Ectodermal cell (in vitro differentiated cells): ENCODE measurements at regions not wholly inside any gene's neighbourhood (a gene's known extent, or its start where the extent isn't known, plus 50 kb on each side); places are given as distances from the start of the nearest gene placed in this dataset.

Source experiments
- H3K27ac ChIP-seq: 2 replicates; pipeline ENCODE4 v1.7.0; 2013; ENCODE audit warnings: mild to moderate bottlenecking, low read depth, low read length; ENCODE audit not compliant: insufficient read depth, poor library complexity, severe bottlenecking
- H3K27me3 ChIP-seq: 2 replicates; pipeline ENCODE4 v1.7.0; 2013; ENCODE audit warnings: mild to moderate bottlenecking, low read length; ENCODE audit not compliant: insufficient read depth, control insufficient read depth, poor library complexity, severe bottlenecking
- H3K36me3 ChIP-seq: one replicate; pipeline ENCODE4 v1.7.0; 2013; ENCODE audit warnings: low read length; ENCODE audit not compliant: control insufficient read depth, insufficient read depth
- H3K4me1 ChIP-seq: one replicate; pipeline ENCODE4 v1.7.0; 2013; ENCODE audit warnings: low read length; ENCODE audit not compliant: control insufficient read depth, insufficient read depth
- H3K4me3 ChIP-seq: 2 replicates; pipeline ENCODE4 v1.7.0; 2013; ENCODE audit warnings: low read depth, low read length, control low read depth; ENCODE audit not compliant: insufficient read depth
- H3K9me3 ChIP-seq: 2 replicates; pipeline ENCODE4 v1.7.0; 2013; ENCODE audit warnings: mild to moderate bottlenecking, low read length, moderate library complexity; ENCODE audit not compliant: control insufficient read depth
- WGBS, 2 experiments: methylation state at CpG; one replicate each; pipeline ENCODE4 v1.1.7; 2013; ENCODE audit warnings: missing lambda C conversion rate in 2 of 2; 5-methylcytosine and 5-hydroxymethylcytosine counted together

DNA sequence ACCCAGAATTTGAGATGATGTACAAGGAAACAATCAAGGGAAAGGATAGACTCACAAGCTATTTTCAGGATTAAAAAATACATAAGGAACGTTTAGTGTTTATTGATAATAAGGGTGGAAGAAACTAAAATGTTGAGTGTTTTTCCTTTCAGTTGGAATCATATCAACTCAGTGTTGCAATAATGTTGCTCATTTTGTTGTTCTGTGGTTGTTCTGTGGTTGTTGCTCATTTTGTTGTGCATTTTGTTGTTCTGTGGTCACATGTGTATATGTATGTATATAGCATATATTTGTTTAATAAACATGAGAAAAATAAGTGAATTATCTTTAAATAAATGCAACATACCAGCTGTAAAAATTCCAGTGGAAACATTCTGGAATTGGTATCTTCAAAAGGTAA, 262.4 kb upstream of the SPRY2 start:
- peaks cover 10% of the 10 kb centered on the region for H3K4me1 ChIP-seq
- no peak overlapping the region for H3K4me3 ChIP-seq
- H3K27ac ChIP-seq: no peak overlapping the region
- H3K9me3 ChIP-seq: no peaks in the 10 kb centered on the region
- H3K36me3 ChIP-seq: no peaks in the 10 kb centered on the region
- 83 to 87% methylated on average over 1 of the region's 1 CpG for WGBS, 2 experiments
- H3K27me3 ChIP-seq: no peaks in the 10 kb centered on the region

DNA sequence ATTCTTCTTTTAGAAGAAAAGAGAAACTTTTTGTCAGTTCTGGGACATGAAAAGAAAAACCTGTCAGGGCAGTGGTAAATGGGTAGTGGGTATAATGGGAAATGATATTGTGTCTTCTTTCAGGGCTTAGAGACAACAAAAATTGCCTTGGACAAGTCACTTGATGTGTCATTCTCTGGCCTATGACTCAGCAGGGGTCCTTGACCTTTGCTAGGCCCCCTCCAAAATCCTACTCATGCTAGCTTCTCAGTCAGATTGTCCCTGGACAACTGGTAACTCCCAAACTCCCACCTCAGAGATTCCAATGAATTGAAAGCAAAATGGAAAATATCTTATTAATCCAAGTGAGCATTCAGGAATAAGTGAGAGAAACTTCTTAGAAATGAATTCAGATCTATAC, 258.8 kb upstream of the SPRY2 start:
- Histone ChIP-seq H3K4me1 (peaks cover 10% of the 10 kb centered on the region), H3K9me3 (no peaks in the 10 kb centered on the region), H3K36me3 (no peaks in the 10 kb centered on the region), H3K27ac (no peak overlapping the region), H3K27me3 (no peaks in the 10 kb centered on the region), H3K4me3 (no peak overlapping the region)

DNA sequence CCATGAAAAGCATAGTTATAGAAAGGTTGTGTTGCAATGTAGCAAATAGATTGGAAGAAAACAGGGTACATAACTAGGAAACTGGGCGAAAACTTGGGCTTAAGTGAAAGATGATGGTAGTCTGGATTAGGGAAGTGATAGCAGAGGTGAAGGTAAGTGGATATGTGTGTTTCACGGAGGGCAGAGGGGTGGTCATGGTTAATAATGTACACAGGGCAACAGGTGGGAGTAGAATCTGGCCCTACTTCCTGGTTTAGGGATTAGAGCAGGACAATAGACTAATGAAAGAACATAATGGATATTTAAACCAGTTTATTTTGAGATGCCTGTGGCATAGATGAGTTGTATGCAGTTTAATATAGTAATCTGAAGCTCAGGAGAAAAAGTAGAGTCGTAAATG, 257.3 kb upstream of the SPRY2 start:
- H3K4me1 ChIP-seq: peaks cover 10% of the 10 kb centered on the region
- H3K27me3 ChIP-seq: no peaks in the 10 kb centered on the region
- no peak overlapping the region for H3K4me3 ChIP-seq
- no peak overlapping the region for H3K27ac ChIP-seq
- H3K9me3 ChIP-seq: no peaks in the 10 kb centered on the region
- H3K36me3 ChIP-seq: no peaks in the 10 kb centered on the region
- 95% methylated on average over 3 of the region's 3 CpGs for WGBS, 2 experiments

DNA sequence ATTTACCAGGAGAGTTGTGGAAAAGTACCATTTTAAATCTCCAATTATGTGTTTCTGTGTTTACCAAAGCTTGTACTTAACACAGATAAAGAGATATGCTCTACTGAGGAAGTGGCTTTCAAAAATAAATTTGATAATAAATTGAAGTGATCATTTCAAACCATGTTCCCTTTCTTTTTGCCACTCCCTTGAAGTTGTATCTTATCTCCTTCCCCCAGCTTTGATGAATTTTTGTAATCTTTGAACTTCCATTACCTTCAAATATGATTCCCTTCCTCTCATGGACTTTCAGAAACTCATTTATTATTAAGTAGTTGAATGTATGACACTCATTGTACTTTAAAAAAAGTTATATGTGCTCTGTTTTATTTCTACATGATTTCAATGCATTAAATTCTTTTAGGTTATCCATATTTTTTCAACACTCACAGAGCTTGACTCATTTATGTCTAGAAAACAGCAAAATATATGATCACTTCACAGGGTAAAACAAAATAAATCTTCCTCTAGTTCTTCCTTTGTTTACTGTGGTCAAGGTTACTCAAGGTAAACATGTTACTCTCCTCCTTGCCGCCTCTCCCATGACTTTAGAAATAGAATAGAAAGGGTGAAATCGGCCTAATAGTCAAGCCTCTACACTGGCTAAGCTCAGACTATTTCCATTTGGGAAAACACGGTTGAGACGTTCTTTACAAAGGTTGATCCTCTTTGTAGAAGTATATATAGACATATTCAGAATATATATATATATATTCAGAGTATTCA, 251.2 kb upstream of the SPRY2 start:
- Histone ChIP-seq H3K9me3 (no peaks in the 10 kb centered on the region), H3K36me3 (no peaks in the 10 kb centered on the region), H3K27ac (no peak overlapping the region), H3K27me3 (no peaks in the 10 kb centered on the region), H3K4me1 (no peaks in the 10 kb centered on the region), H3K4me3 (no peak overlapping the region)
- 93 to 94% methylated on average over 2 of the region's 4 CpGs for WGBS, 2 experiments

DNA sequence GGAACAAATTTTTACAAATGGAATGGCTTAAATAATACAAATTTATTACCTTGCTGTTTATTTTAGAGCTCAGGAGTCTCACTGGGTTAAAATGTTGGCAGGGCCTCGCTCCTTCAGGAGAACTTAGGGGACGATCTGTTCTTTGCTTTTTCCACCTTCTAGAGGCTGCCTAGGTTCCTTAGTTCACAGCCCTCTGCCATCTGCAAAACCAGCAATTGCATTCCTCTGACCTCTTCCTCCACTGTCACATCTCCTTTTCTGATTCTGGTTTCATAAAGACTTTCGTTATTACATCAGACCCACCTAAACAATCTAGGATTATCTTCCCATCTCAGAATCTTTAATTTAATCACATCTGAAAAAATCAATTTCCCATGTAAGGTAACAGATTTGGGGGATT, 249.6 kb upstream of the SPRY2 start:
- Histone ChIP-seq H3K36me3 (no peaks in the 10 kb centered on the region), H3K4me3 (no peak overlapping the region), H3K27me3 (no peaks in the 10 kb centered on the region), H3K27ac (no peak overlapping the region), H3K4me1 (no peaks in the 10 kb centered on the region), H3K9me3 (no peaks in the 10 kb centered on the region)
- WGBS, 2 experiments: 89 to 97% methylated on average over 3 of the region's 3 CpGs

DNA sequence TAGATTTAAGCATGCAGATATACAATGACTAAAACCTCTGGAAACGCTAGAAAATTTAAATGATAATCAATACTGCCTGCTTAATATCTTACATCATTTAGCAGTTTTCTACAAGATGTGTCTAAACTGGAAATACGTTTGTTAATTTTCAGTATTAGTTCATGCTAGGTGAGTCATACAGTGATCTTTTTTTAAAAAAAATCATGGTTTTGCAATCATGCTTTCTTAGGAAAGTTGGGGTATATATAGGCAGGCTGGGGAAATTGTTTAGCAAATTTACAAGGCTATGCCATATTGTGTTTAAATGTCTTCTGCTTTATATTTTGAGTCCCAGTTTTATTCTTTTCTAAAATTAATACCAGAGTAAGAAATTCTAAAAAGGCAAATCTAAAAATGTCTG, 245.4 kb upstream of the SPRY2 start:
- H3K4me1 ChIP-seq: no peaks in the 10 kb centered on the region
- H3K27ac ChIP-seq: no peak overlapping the region
- 0 to 44% methylated on average over 1 to 2 of the region's 2 CpGs for WGBS, 2 experiments
- H3K36me3 ChIP-seq: no peaks in the 10 kb centered on the region
- no peaks in the 10 kb centered on the region for H3K27me3 ChIP-seq
- H3K4me3 ChIP-seq: no peak overlapping the region
- H3K9me3 ChIP-seq: no peaks in the 10 kb centered on the region

DNA sequence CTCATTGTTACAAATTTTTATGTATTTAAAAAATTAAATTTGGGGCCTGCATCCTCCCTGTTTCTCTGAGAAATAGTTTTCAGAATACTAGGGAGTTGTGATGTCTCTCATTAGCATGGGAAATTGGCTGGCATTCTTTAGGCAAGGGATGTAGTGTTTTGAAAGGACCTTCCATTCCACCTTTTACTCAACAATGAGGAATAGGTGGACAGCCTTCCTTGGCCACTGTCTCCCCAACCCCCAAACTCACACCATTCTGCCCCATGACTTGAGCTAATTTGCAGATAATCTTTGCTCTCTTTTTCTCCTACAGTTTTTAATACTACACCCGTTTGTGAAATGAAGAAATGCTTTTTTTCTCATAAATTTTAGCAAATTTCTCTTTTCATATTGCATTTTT, 244.6 kb upstream of the SPRY2 start:
- 100% methylated on average over 1 of the region's 1 CpG; no CpG with 5 or more reads in 1 of the 2 experiments for WGBS, 2 experiments
- H3K4me1 ChIP-seq: no peaks in the 10 kb centered on the region

DNA sequence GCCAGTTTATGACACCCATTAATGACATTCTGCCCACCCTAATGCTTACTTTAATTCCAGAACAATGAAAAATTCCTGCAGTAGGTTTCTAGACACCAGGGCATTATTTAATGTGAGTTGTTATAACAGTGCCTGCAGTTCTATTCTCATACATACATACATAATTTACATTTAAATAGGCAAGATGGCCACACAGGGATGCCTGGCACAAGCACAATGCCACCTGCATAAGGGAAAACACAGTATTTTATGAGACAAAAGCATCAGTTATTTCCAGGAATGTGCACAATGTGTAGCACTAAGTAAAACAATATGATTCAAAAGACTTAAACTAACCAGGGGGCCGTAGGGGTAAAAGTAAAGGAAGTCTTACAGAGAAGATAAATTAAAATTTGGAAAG, 243.9 kb upstream of the SPRY2 start:
- Histone ChIP-seq H3K27ac (no peak overlapping the region), H3K4me3 (no peak overlapping the region)
- no CpG with 5 or more reads among the region's 1 CpG for WGBS, 2 experiments

More for the DNA sequence above, 244.6 kb upstream of the SPRY2 start:
- Histone ChIP-seq H3K27me3 (no peaks in the 10 kb centered on the region), H3K36me3 (no peaks in the 10 kb centered on the region), H3K4me3 (no peak overlapping the region), H3K9me3 (no peaks in the 10 kb centered on the region), H3K27ac (no peak overlapping the region)

DNA sequence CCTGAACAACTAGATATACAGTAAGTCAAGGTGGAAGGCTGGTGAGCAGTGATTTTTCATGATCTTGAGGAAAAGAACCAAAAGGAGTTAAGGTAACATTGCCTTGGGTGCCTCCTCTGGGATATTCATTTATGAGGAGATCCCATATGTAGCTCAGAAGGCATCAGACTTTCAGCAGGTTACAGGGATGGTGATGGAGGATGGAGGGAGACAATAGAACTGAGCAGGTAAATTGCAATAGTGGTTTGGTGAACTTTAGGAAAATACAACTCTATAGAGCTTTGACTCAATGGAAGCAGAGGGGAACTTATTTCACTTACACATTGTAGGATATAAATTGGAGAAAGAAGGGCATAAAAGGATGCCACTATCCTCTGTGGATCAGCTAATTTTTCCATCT, 243.4 kb upstream of the SPRY2 start:
- no peak overlapping the region for H3K4me3 ChIP-seq
- no peak overlapping the region for H3K27ac ChIP-seq
- H3K9me3 ChIP-seq: no peaks in the 10 kb centered on the region
- no peaks in the 10 kb centered on the region for H3K4me1 ChIP-seq
- H3K36me3 ChIP-seq: no peaks in the 10 kb centered on the region
- no peaks in the 10 kb centered on the region for H3K27me3 ChIP-seq

More for the DNA sequence above, 243.9 kb upstream of the SPRY2 start:
- Histone ChIP-seq H3K4me1 (no peaks in the 10 kb centered on the region), H3K27me3 (no peaks in the 10 kb centered on the region), H3K36me3 (no peaks in the 10 kb centered on the region), H3K9me3 (no peaks in the 10 kb centered on the region)

DNA sequence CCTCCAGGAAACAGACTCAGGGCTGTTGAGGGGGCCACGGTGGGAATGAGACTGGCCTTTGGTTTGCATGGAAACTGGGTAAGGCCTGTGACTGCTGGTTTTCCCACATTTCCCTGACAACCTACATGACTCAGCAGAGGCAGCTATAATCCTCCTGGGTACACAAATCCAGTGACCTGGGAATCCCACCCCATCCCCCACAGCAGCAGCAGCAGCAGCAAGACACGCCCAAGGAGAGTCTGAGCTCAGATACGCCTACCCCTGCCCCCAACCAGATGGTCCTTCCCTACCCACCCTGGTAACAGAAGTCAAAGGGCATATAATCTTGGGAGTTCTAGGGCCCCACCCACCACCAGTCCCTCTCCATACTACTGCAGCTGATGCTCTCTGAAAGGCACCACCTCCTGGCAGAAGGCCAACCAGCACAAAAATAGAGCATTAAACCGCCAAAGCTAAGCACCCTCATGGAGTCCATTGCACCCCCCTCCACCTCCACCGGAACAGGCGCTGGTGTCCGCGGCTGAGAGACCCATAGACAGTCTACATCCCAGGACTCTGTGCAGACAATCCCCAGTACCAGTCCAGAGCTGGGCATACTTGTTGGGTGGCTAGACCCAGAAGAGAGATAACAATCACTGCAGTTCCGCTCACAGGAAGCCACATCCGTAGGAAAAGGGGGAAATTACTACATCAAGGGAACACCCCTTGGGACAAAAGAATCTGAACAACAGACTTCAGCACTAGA, 237.2 kb upstream of the SPRY2 start:
- H3K27ac ChIP-seq: no peak overlapping the region
- H3K4me1 ChIP-seq: no peaks in the 10 kb centered on the region
- H3K27me3 ChIP-seq: no peaks in the 10 kb centered on the region
- 93% methylated on average over 10 of the region's 10 CpGs for WGBS, 2 experiments
- H3K36me3 ChIP-seq: no peaks in the 10 kb centered on the region
- no peak overlapping the region for H3K4me3 ChIP-seq
- H3K9me3 ChIP-seq: no peaks in the 10 kb centered on the region
